ENCODE measurements at regions not wholly inside any gene's neighbourhood (a gene's known extent, or its start where the extent isn't known, plus 50 kb on each side); places are given as distances from the start of the nearest gene placed in this dataset.
"Not testable (repeated sequence)": the region's sequence is repeated elsewhere in the genome, so short reads cannot be mapped to it uniquely, and the experiment has no call there.

DNA sequence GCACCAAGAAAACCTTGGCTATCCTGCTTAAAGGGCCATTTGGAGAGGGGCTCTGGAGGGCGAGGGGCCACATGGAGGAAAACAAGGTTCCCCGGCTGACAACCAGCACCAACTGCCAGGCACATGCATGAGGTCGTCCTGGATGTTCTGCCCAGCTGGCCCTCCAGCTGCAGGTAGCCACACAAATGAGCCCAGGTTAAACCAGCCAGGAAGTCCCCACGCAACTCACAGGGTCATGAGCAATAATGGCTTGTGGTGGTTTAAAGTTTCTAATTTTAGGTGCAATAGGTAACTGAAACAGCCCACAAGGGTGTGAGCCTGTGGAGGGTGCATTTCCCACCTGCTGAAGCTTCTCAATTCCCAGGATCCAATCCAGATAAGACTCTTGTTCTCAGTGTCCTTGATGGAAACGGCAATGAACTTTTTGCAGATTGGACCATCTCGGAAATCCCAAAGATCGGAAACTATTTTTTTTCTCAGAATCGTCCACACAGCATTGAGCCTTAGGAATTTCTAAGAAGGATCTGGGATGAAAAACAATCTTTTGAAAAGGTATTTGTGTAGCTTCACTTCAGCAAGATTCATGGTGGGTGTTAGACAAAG, 123.2 kb downstream of the UNC93B1 start:
- not testable (repeated sequence) for H3K9me3 ChIP-seq (replicated peaks; ENCODE audit: control insufficient read depth, insufficient read depth, low read length)

DNA sequence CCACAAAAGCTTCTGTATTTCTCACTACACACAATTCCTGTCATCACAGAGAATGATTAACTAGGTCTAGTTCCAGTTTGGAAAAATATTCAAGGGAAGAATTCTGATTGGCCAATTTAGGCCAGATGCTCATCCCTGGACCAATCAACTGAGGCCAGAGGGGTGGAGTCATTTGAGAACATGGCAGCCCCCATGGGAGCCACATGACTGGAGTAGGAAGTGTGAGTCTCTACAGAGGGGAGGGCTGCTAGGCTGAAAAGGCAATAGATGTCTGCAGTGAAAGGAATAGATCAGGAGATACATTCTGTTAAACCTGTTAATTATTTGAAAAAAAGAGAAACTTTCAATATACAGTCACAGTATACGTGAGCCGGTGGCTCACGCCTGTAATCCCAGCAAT, 125.2 kb downstream of the UNC93B1 start:
- dilution Hi-C loops (cut with MboI; ENCODE audit: extremely low pct_ligation_motif_present, low sequenced_read_pairs), result not testable (repeated sequence)

More for the DNA sequence above, 123.2 kb downstream of the UNC93B1 start:
- H3K36me3 ChIP-seq (ENCODE audit: control insufficient read depth in 2 of 2, extremely low read depth in 1 of 2, insufficient read depth in 2 of 2, low read length in 2 of 2); POLR2A ChIA-PET; BruUV-seq (replicated peaks); H3K27me3 ChIP-seq (ENCODE audit: control insufficient read depth in 2 of 2, insufficient read depth in 2 of 2, low read length in 2 of 2); dilution Hi-C loops (cut with MboI; ENCODE audit: extremely low pct_ligation_motif_present, low sequenced_read_pairs); H4K20me1 ChIP-seq (replicated peaks; ENCODE audit: control insufficient read depth, extremely low read depth, insufficient read depth, low read length); H3K9ac ChIP-seq (replicated peaks; ENCODE audit: extremely low read depth, insufficient read depth, low read length); H3K79me2 ChIP-seq (ENCODE audit: control insufficient read depth, insufficient read depth, low read length); H3K4me1 ChIP-seq (ENCODE audit: control insufficient read depth, extremely low read depth, insufficient read depth, low read length); H2AFZ ChIP-seq (ENCODE audit: low read depth, low read length); CTCF ChIA-PET; FAIRE-seq; H3K4me3 ChIP-seq (replicated peaks in 1 of 3; ENCODE audit: insufficient read depth in 1 of 3, low read depth in 1 of 3, low read length in 3 of 3); DNase-seq (ENCODE audit: low read depth, low spot score); H3K4me2 ChIP-seq (ENCODE audit: insufficient read depth, low read length); intact Hi-C loops (cut with micrococcal nuclease); H3K9me1 ChIP-seq (replicated peaks; ENCODE audit: control insufficient read depth, extremely low read depth, insufficient read depth, low read length); H3K27ac ChIP-seq (ENCODE audit: insufficient read depth, low read depth, low read length): not testable (repeated sequence)

DNA sequence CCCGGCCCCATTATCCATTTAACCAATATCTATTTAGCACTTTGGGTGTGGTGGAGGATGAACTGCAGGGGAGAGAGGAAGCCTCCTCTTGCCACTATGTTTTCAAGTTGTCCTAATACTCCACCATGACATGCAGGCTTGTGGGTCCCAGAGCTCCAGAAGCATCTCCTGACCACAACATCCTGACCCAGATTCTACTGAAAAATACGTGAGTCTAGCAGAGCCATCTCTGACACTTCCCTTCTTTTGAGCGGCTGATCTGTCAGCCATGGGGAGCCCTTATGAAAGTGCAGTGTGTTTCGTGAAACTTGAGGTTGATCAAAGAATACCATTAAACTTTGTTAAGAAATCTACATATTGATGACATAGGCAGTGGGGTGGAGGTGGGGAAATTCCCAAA, 126.6 kb downstream of the UNC93B1 start:
- H4K20me1 ChIP-seq (replicated peaks; ENCODE audit: control insufficient read depth, extremely low read depth, insufficient read depth, low read length); H3K27me3 ChIP-seq (ENCODE audit: control insufficient read depth in 2 of 2, insufficient read depth in 2 of 2, low read length in 2 of 2); H2AFZ ChIP-seq (ENCODE audit: low read depth, low read length); H3K4me1 ChIP-seq (ENCODE audit: control insufficient read depth, extremely low read depth, insufficient read depth, low read length); H3K4me2 ChIP-seq (ENCODE audit: insufficient read depth, low read length); POLR2A ChIA-PET; FAIRE-seq; intact Hi-C loops (cut with micrococcal nuclease); H3K27ac ChIP-seq (ENCODE audit: insufficient read depth, low read depth, low read length); CTCF ChIA-PET; H3K4me3 ChIP-seq (replicated peaks in 1 of 3; ENCODE audit: insufficient read depth in 1 of 3, low read depth in 1 of 3, low read length in 3 of 3); H3K36me3 ChIP-seq (ENCODE audit: control insufficient read depth in 2 of 2, extremely low read depth in 1 of 2, insufficient read depth in 2 of 2, low read length in 2 of 2); dilution Hi-C loops (cut with MboI; ENCODE audit: extremely low pct_ligation_motif_present, low sequenced_read_pairs); DNase-seq (ENCODE audit: low read depth, low spot score); H3K9ac ChIP-seq (replicated peaks; ENCODE audit: extremely low read depth, insufficient read depth, low read length); BruUV-seq (replicated peaks); H3K79me2 ChIP-seq (ENCODE audit: control insufficient read depth, insufficient read depth, low read length); H3K9me1 ChIP-seq (replicated peaks; ENCODE audit: control insufficient read depth, extremely low read depth, insufficient read depth, low read length); H3K9me3 ChIP-seq (replicated peaks; ENCODE audit: control insufficient read depth, insufficient read depth, low read length): not testable (repeated sequence)

More for the DNA sequence above, 125.2 kb downstream of the UNC93B1 start:
- FAIRE-seq; H3K9me1 ChIP-seq (replicated peaks; ENCODE audit: control insufficient read depth, extremely low read depth, insufficient read depth, low read length); H3K27ac ChIP-seq (ENCODE audit: insufficient read depth, low read depth, low read length); H3K36me3 ChIP-seq (ENCODE audit: control insufficient read depth in 2 of 2, extremely low read depth in 1 of 2, insufficient read depth in 2 of 2, low read length in 2 of 2); H3K4me3 ChIP-seq (replicated peaks in 1 of 3; ENCODE audit: insufficient read depth in 1 of 3, low read depth in 1 of 3, low read length in 3 of 3); H4K20me1 ChIP-seq (replicated peaks; ENCODE audit: control insufficient read depth, extremely low read depth, insufficient read depth, low read length); H2AFZ ChIP-seq (ENCODE audit: low read depth, low read length); H3K27me3 ChIP-seq (ENCODE audit: control insufficient read depth in 2 of 2, insufficient read depth in 2 of 2, low read length in 2 of 2); intact Hi-C loops (cut with micrococcal nuclease); CTCF ChIA-PET; H3K9me3 ChIP-seq (replicated peaks; ENCODE audit: control insufficient read depth, insufficient read depth, low read length); DNase-seq (ENCODE audit: low read depth, low spot score); H3K79me2 ChIP-seq (ENCODE audit: control insufficient read depth, insufficient read depth, low read length); H3K4me1 ChIP-seq (ENCODE audit: control insufficient read depth, extremely low read depth, insufficient read depth, low read length); BruUV-seq (replicated peaks); H3K9ac ChIP-seq (replicated peaks; ENCODE audit: extremely low read depth, insufficient read depth, low read length); POLR2A ChIA-PET; H3K4me2 ChIP-seq (ENCODE audit: insufficient read depth, low read length): not testable (repeated sequence)

DNA sequence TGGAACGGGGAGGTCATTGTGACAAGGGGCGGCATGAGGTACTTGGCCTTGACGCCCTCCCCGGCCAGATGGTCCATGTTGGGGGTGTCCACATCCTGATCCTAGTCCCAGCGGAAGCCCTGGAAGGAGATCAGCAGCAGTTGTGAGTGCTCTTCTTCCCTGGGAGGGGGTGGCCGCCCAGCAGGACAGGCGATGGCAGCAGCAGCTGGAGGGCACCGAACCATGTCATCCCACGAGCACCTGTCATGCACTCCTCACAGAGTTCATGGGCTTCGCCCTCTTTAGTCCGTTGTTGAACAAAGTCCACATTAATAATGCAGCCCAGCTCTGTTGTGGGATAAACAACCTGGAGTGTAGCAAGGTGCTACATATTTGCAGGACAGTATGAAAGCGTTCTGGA, 130.7 kb downstream of the UNC93B1 start:
- BruUV-seq (replicated peaks); H3K9ac ChIP-seq (replicated peaks; ENCODE audit: extremely low read depth, insufficient read depth, low read length); H3K27ac ChIP-seq (ENCODE audit: insufficient read depth, low read depth, low read length); H3K27me3 ChIP-seq (ENCODE audit: control insufficient read depth in 2 of 2, insufficient read depth in 2 of 2, low read length in 2 of 2); FAIRE-seq; dilution Hi-C loops (cut with MboI; ENCODE audit: extremely low pct_ligation_motif_present, low sequenced_read_pairs); H3K4me2 ChIP-seq (ENCODE audit: insufficient read depth, low read length); H3K4me3 ChIP-seq (replicated peaks in 1 of 3; ENCODE audit: insufficient read depth in 1 of 3, low read depth in 1 of 3, low read length in 3 of 3); intact Hi-C loops (cut with micrococcal nuclease); H3K9me3 ChIP-seq (replicated peaks; ENCODE audit: control insufficient read depth, insufficient read depth, low read length); POLR2A ChIA-PET; H4K20me1 ChIP-seq (replicated peaks; ENCODE audit: control insufficient read depth, extremely low read depth, insufficient read depth, low read length); H3K36me3 ChIP-seq (ENCODE audit: control insufficient read depth in 2 of 2, extremely low read depth in 1 of 2, insufficient read depth in 2 of 2, low read length in 2 of 2); DNase-seq (ENCODE audit: low read depth, low spot score); H3K79me2 ChIP-seq (ENCODE audit: control insufficient read depth, insufficient read depth, low read length); H3K4me1 ChIP-seq (ENCODE audit: control insufficient read depth, extremely low read depth, insufficient read depth, low read length); H2AFZ ChIP-seq (ENCODE audit: low read depth, low read length); H3K9me1 ChIP-seq (replicated peaks; ENCODE audit: control insufficient read depth, extremely low read depth, insufficient read depth, low read length): not testable (repeated sequence)
- CTCF ChIA-PET, result interaction anchor here (0.9 kb wide), 1 partner anchor 83 kb away, joined by 3 read pairs; no protein-coding TSS in a partner anchor
